ENCODE measurements at regions not wholly inside any gene's neighbourhood (a gene's known extent, or its start where the extent isn't known, plus 50 kb on each side); places are given as distances from the start of the nearest gene placed in this dataset.

DNA sequence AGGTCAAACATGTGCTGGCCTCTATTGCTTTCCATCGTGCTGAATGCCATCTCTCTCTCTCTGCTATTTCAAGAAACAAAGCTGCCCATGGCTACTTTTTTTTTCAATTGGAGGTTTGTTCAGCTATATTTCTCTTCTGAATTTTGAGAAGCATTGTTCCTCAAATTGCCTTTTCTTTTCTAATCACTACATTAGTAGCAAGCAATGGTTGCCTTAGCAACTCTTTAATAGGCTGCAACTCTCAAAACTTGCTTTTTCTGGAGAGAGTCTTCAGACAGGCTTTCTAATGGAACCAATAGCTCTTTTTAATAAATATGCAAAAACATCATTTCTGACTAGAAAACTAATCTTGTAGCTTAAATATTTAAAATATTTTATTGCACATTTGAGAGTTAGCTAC is 439.0 kb downstream of the LRRIQ3 start:
- TF ChIP-seq, protein P1, sequence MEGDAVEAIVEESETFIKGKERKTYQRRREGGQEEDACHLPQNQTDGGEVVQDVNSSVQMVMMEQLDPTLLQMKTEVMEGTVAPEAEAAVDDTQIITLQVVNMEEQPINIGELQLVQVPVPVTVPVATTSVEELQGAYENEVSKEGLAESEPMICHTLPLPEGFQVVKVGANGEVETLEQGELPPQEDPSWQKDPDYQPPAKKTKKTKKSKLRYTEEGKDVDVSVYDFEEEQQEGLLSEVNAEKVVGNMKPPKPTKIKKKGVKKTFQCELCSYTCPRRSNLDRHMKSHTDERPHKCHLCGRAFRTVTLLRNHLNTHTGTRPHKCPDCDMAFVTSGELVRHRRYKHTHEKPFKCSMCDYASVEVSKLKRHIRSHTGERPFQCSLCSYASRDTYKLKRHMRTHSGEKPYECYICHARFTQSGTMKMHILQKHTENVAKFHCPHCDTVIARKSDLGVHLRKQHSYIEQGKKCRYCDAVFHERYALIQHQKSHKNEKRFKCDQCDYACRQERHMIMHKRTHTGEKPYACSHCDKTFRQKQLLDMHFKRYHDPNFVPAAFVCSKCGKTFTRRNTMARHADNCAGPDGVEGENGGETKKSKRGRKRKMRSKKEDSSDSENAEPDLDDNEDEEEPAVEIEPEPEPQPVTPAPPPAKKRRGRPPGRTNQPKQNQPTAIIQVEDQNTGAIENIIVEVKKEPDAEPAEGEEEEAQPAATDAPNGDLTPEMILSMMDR (IDR thresholded peaks at IDR 0.05; ENCODE audit: low read depth, low read length, missing control alignments), result no peak
- in situ Hi-C loops (cut with HindIII; ENCODE audit: low pct_ligation_motif_present, low sequenced_read_pairs), result no loop called here
- Histone ChIP-seq H3K27ac (no peak overlapping the region), H3K36me3 (replicated peaks) (no peaks in the 10 kb centered on the region), H3K27me3 (replicated peaks) (no peaks in the 10 kb centered on the region), H3K4me3 (ENCODE audit: low read depth, low read length) (no peak overlapping the region)
- no peak for DNase-seq

DNA sequence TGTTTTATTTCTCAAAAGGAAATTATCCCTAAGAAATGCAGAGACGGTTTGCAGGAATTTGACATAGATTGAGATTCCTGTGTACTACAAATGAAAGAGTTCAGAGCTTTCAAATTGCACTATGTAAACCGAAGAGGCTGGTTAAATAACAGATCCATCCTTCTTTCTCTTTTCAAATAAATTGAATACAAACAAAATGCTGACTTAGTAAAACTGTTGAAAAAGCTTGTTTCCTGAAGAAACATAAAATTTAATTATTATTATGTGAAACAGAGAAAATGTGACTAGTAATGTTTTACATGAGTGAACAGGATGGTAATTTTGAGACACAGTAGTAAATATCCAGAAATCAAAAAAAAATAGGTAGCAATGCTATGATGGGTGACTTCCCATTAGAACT is 441.2 kb downstream of the LRRIQ3 start:
- TF ChIP-seq, protein P1 (IDR thresholded peaks at IDR 0.05; ENCODE audit: low read depth, low read length, missing control alignments), result no peak
- no peak overlapping the region for H3K4me3 ChIP-seq (ENCODE audit: low read depth, low read length)
- in situ Hi-C loops (cut with HindIII; ENCODE audit: low pct_ligation_motif_present, low sequenced_read_pairs), result no loop called here
- no peaks in the 10 kb centered on the region for H3K36me3 ChIP-seq (replicated peaks)
- DNase-seq, result no peak
- H3K27me3 ChIP-seq (replicated peaks), result no peaks in the 10 kb centered on the region
- no peak overlapping the region for H3K27ac ChIP-seq

DNA sequence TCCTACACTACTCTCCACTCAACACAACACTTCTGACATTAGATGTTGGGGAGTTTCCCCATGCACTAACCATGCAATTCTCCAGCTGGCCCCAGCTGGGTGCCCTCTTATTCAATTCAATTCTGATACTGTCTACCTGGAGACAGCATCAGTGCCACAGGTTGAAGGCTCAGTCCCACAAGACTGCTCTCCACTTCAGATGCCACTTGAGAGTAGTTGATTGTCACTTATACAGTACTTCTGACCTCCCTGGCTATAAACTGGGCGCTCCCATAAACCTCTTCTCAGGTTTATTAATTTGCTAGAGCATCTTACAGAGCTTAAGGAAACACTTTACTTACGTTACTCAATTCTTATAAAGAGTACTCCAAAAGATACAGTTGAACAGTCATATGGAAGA is 442.3 kb downstream of the LRRIQ3 start:
- TF ChIP-seq, protein P1 (IDR thresholded peaks at IDR 0.05; ENCODE audit: low read depth, low read length, missing control alignments), result no peak
- H3K27ac ChIP-seq, result no peak overlapping the region
- no peak overlapping the region for H3K4me3 ChIP-seq (ENCODE audit: low read depth, low read length)
- H3K27me3 ChIP-seq (replicated peaks), result no peaks in the 10 kb centered on the region
- no peak for DNase-seq
- in situ Hi-C loops (cut with HindIII; ENCODE audit: low pct_ligation_motif_present, low sequenced_read_pairs), result no loop called here
- H3K36me3 ChIP-seq (replicated peaks), result no peaks in the 10 kb centered on the region

DNA sequence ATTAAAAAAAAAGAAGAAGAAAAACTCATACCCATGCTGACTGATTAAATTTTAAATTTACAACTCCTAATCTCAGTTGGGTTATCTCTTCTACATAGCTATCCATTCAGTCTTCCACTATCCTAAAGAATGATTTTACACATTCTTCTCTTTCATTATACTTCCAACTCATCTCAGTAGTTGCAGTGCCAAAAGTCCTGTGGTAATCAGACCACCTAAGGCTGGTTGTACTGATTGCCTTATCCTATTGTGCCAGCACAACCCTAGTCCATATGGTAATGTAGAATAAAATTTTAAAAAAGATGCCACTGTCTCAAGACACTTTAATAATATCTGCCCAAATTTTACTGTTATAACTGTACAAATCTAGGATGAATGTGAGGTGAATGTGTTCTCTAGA is 448.0 kb downstream of the LRRIQ3 start:
- in situ Hi-C loops (cut with HindIII; ENCODE audit: low pct_ligation_motif_present, low sequenced_read_pairs), result no loop called here
- Histone ChIP-seq H3K36me3 (replicated peaks) (no peaks in the 10 kb centered on the region), H3K27me3 (replicated peaks) (no peaks in the 10 kb centered on the region), H3K4me3 (ENCODE audit: low read depth, low read length) (no peak overlapping the region), H3K27ac (no peak overlapping the region)
- TF ChIP-seq, protein P1 (IDR thresholded peaks at IDR 0.05; ENCODE audit: low read depth, low read length, missing control alignments), result no peak
- no peak for DNase-seq

DNA sequence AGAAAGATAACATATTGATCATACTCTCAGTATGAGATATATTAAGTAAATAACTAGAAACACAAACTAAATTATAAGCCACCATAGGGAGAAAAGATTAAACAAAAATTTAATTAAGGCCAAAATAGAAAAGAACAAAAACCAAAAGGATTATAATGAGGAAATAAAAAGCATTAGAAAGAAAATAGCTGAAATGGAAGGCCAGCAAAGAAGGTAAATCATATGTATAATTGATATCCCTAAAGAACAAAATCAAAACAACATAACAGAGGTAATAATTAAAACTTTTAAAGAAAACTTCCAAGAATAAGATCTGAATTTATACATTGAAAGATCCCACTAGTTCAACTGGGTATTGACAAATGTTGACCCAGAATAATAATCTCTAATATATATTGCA is 453.0 kb downstream of the LRRIQ3 start:
- H3K4me3 ChIP-seq (ENCODE audit: low read depth, low read length), result no peak overlapping the region
- TF ChIP-seq, protein P1 (IDR thresholded peaks at IDR 0.05; ENCODE audit: low read depth, low read length, missing control alignments), result no peak
- H3K36me3 ChIP-seq (replicated peaks), result no peaks in the 10 kb centered on the region
- H3K27ac ChIP-seq, result no peak overlapping the region
- in situ Hi-C loops (cut with HindIII; ENCODE audit: low pct_ligation_motif_present, low sequenced_read_pairs), result no loop called here
- no peak for DNase-seq
- H3K27me3 ChIP-seq (replicated peaks), result no peaks in the 10 kb centered on the region

DNA sequence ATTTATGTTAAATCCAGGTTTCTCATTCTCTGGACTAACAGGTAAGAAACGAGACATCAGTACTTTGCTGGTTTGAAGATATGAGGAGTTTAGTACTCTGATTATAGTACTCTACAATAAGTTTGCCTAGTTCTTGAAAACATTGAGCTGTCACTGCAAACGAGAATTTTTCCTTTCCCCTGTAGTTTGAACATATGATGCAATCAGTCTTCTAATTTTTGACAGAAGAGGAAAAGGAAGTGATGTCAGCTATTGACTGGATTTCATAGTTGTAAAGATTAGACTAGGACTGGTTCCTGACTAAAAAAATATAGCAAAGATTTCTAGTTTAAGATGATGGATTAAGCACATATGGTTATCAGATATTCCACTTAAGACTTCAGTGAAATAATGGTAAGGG is 461.9 kb downstream of the LRRIQ3 start:
- Histone ChIP-seq H3K36me3 (replicated peaks) (no peaks in the 10 kb centered on the region), H3K4me3 (ENCODE audit: low read depth, low read length) (no peak overlapping the region), H3K27me3 (replicated peaks) (no peaks in the 10 kb centered on the region), H3K27ac (no peak overlapping the region)
- TF ChIP-seq, protein P1 (IDR thresholded peaks at IDR 0.05; ENCODE audit: low read depth, low read length, missing control alignments), result no peak
- in situ Hi-C loops (cut with HindIII; ENCODE audit: low pct_ligation_motif_present, low sequenced_read_pairs), result no loop called here
- DNase-seq, result no peak
